Stimulated activated CD4-positive, alpha-beta T cell treated with anti-CD3 and anti-CD28 coated beads, TNF-alpha, amount 100 ng/mL, for 1 hour (primary cell): ENCODE measurements at regions not wholly inside any gene's neighbourhood (a gene's known extent, or its start where the extent isn't known, plus 50 kb on each side); places are given as distances from the start of the nearest gene placed in this dataset.
"Not testable (repeated sequence)": the region's sequence is repeated elsewhere in the genome, so short reads cannot be mapped to it uniquely, and the experiment has no call there.

ENCODE experiments used
- DNase-seq, 3 donors: peaks; one replicate each; pipeline ENCODE4 v3.0.0-alpha.2; 2020; ENCODE audit warnings: low read depth in 3 of 3, low spot score in 1 of 3

DNA sequence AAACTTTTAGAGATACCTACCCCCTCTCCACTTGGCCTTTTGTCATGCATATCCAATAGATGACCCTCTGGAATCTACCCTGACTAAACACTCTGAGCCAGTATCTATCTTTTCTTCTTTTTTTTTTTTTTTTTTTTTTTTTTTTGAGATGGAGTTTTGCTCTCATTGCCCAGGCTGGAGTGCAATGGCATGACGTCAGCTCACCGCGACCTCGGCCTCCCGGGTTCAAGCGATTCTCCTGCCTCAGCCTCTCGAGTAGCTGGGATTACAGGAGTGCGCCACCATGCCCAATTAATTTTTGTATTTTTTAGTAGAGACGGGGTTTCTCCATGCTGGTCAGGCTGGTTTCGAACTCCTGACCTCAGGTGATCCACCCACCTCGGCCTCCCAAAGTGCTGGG lies 50.8 kb upstream of the GRIN2B start:
- DNase-seq: not testable (repeated sequence)

DNA sequence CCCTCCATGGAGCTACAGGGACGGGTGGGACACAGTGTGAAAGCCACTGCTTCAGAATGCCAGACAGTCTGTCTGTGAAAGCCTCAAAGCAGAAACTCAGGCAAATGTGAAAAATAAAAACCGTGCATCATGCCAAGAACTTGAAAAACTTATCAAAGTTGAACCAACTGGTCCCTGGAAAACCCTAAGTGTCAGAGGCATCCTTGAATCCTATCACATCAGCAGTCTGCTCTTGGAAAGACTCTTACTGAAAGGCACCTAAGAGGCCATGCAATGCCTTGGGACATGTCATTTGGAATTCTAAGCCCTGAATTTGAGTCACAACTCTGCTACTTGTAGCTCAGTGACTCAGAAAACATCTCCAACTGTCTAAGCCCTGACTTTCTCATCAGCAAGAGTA lies 62.4 kb upstream of the GRIN2B start:
- DNase-seq: no peak

DNA sequence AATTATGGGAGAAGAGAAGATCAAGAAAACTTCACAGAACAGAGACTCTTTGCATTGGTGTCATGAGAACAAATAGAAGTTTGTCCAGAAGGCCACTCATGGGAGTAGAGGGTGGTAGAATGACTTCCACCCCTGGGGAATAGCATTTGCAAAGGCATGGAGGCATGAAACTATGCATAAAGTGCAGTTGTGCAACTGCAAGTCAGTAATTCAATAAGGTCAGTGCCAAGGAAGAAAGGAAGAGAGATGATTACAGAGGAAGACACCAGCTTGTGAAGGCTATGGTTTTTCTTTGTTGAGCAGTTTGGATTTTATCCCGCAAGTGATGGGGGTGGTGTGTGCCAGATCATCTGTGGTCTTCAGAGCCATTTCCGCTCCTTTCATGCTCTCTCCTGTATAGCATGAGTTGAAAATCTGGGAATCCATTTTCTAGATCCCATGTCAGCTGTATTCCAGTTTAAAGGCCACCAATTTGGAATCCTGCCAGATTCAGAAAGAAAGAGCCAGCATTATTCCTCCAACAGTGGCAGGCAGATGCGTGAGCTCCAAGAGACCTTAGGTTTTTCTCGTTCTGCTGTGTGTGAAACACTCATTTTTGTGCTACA lies 67.6 kb upstream of the GRIN2B start:
- DNase-seq: no peak

DNA sequence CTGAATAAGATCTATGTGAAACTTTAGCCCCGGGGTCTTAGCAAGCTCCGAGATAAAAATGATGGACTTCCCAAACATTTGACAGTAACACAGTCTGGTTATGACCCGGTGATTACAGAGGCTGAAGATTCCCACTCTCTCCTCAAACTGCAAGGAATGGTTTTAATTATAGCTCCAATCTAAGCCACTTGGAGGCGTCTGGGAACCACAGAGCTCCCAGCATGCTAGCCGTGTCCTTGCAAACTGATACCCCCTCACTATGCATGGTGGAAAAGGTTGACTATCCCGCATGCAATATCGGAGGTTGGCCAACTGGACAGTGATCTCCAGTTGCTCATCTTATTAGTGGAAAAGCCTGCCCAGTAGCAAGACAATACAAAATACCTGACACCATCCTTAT lies 76.5 kb upstream of the GRIN2B start:
- DNase-seq: no peak

- DNase-seq: no peak
Observed at GRCh38 chr12:14058717-14059116, 77.3 kb upstream of the GRIN2B start.

DNA sequence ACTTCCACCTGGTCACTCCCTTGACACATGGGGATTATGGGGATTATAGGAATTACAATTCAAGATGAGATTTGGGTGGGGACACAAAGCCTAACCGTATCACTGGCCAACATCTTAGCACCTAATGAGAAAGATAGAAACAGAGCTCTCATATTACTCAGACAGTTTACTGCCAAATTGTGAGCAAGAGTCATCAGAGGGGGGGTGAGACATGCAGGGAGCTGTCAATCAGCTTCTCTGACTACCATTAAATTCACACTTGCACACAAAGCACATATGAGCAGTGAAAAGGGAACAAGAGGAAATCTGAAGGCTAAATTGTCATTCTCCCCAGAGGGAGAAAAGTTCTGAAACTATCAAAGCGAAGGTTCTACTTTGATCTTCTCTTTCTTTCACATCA lies 78.1 kb upstream of the GRIN2B start:
- DNase-seq: no peak

DNA sequence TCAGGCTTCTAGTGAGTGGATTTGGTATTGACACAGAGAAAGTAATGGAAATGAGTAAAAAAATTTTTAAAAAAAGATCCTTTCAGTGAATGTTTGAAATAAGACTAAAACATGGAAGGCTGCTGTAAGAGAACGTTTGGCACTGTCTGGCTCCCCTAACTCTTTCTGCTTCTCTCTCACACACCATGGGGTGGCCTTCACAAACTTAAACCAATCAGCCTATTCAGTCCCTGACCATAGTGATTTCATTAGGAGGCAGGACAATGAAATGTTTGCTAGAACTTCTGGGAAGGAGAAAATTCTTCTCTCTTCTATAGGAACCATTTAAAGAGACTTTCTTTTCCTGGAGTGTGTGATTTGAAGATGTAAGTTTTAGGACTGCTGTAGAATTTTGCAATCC lies 84.2 kb upstream of the GRIN2B start:
- DNase-seq: no peak

- DNase-seq: no peak
Observed at GRCh38 chr12:14066021-14066420, 84.6 kb upstream of the GRIN2B start.

GRCh38 chr12:14068961-14069360 lies 87.6 kb upstream of the GRIN2B start:
- DNase-seq: no peak

GRCh38 chr12:14071833-14072232 lies 90.4 kb upstream of the GRIN2B start:
- DNase-seq: no peak

DNA sequence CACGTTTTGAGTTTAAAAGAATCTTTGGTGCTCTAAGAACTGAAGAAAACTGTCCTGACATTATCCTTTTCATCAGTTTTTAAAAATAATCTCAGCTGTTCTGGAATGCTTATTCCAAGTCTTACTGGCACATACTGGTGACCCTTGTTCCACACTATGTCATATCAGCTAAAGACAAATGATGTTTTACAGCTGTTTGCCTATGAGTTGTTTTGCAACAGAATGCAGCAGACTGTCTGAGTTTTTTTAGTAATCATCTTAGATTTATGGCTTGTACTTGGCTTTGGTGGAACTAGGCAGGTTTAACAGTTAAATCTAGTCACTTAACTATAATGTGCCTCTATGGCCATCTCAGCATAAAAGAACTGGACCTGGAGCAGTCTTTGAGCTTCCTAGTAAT lies 91.6 kb upstream of the GRIN2B start:
- no peak for DNase-seq

GRCh38 chr12:14075797-14076393 lies 94.5 kb upstream of the GRIN2B start:
- DNase-seq: no peak

DNA sequence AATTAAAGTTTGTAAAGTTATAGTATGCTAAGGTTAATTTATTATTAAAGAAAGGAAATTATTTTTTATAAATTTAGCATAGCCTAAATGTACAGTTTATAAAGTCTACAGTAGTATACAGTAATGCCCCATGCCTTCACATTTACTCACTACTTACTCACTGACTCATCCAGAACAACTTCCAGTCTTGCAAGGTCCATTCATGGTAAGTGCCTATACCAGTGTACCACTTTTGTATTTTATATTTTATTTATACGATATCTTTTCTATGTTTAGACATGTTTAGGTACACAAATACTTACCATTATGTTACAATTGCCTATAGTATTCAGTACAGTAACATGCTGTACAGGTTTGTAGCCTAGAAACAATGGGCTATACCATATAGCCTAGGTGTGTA lies 95.1 kb upstream of the GRIN2B start:
- DNase-seq: no peak

DNA sequence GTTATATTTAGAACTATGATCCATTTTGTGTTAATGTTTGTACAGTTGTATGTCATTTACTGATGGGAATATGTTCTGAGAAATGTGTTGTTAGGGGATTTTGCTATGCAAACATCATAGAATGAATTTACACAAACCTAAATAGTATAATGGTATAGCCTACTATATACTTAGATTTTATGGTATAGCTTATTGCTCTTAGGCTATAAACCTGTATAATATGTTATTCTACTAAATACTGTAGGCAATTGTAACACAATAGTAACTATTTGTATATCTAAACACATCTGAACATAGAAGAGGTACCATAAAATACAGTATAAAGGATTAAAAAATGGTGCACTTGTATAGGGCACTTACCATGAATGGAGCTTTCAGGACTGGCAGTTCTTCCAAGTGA lies 105.4 kb upstream of the GRIN2B start:
- DNase-seq: no peak

- DNase-seq: no peak
Observed at GRCh38 chr12:14099994-14100393, 118.6 kb upstream of the GRIN2B start.

GRCh38 chr12:14101556-14101955 lies 120.2 kb upstream of the GRIN2B start:
- DNase-seq: not testable (repeated sequence)

DNA sequence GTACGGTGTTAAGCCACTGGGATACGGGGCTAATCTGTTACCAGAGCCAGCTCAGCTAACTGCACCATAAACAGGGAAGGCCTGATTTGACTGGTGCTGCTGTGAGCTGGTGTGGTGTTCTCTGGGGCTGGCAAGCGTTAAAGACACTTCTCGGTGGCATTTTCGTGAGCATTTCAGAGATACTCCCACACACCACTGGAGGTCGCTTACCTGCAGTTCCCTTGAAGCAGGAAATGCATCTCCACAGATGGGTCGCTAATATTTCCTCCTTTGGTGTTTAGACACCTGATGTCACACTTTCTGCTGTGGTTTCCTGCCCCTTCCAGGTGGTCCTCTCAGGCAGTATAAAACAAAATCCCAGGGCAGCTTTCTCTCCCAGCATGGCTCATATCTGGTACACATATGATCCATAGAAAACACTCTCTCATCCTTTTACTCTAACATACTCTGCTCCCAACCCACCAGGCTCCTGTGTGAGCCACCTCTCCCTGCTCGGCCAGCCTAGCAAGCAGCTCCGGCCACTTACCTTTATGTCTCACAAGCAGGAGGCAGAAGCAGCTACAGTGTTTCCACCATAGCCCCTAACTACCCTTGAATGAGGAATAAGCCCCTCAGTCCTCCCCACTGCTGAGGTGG lies 129.9 kb upstream of the GRIN2B start:
- DNase-seq: no peak

- DNase-seq: no peak
Observed at GRCh38 chr12:14113031-14113430, 131.6 kb upstream of the GRIN2B start.

GRCh38 chr12:14126692-14127091 lies 145.3 kb upstream of the GRIN2B start:
- DNase-seq: no peak

- DNase-seq: no peak
Observed at GRCh38 chr12:14129611-14130195, 148.3 kb upstream of the GRIN2B start.

DNA sequence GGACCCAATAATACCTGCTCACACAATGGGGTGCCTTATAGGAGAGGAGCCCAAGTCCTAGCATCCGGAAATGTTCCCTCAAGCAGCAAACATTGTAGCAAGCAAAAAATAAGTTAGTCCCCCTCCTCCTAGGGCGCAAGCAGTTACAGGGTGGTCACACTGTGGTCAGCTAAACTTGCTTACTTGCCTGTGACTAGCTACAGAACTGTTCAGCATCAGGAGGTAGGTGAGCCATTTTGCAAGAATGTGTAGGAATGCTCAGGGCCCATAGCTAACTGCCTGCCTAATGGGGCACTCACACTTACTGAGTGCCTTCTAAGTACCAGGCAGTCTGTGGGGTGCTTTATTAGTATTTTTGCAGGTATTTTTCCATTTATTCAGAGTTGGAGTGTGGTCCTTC lies 154.6 kb upstream of the GRIN2B start:
- no peak for DNase-seq

GRCh38 chr12:14138495-14138894 lies 157.1 kb upstream of the GRIN2B start:
- DNase-seq: no peak
